ENCODE measurements at regions not wholly inside any gene's neighbourhood (a gene's known extent, or its start where the extent isn't known, plus 50 kb on each side); places are given as distances from the start of the nearest gene placed in this dataset.

GRCh38 chr5:61675015-61675692, 343.1 kb downstream of the ZSWIM6 start:
- no peak for TF ChIP-seq CSRNP3 (CRISPR knock-in tag; IDR thresholded peaks at IDR 0.05)
- no peak for TF ChIP-seq PATZ1 (CRISPR knock-in tag; IDR thresholded peaks at IDR 0.05; ENCODE audit: borderline replicate concordance)
- TF ChIP-seq POU6F1 (CRISPR knock-in tag; IDR thresholded peaks at IDR 0.05; ENCODE audit: borderline replicate concordance, low read depth): no peak
- no peak for TF ChIP-seq ZFP3 (CRISPR knock-in tag; IDR thresholded peaks at IDR 0.05)
- no peak for TF ChIP-seq ZNF565 (CRISPR knock-in tag; conservative IDR thresholded peaks at IDR 0.05; ENCODE audit: low read depth)
- TF ChIP-seq TCF4 (CRISPR knock-in tag; IDR thresholded peaks at IDR 0.05; ENCODE audit: borderline replicate concordance): no peak
- TF ChIP-seq CREB5 (CRISPR knock-in tag; IDR thresholded peaks at IDR 0.05; ENCODE audit: low read depth): no peak
- no peak for TF ChIP-seq ZNF8 (CRISPR knock-in tag; IDR thresholded peaks at IDR 0.05)
- TF ChIP-seq ESRRG (CRISPR knock-in tag; IDR thresholded peaks at IDR 0.05): no peak
- no peak for TF ChIP-seq TOX (CRISPR knock-in tag; IDR thresholded peaks at IDR 0.05; ENCODE audit: borderline replicate concordance)
- no peak for TF ChIP-seq ZFP30 (CRISPR knock-in tag; IDR thresholded peaks at IDR 0.05)
- TF ChIP-seq ZC3H10 (CRISPR knock-in tag; IDR thresholded peaks at IDR 0.05): no peak
- TF ChIP-seq OSR1 (CRISPR knock-in tag; IDR thresholded peaks at IDR 0.05): no peak
- no peak for TF ChIP-seq ZNF70 (CRISPR knock-in tag; IDR thresholded peaks at IDR 0.05)
